ENCODE measurements at regions not wholly inside any gene's neighbourhood (a gene's known extent, or its start where the extent isn't known, plus 50 kb on each side); places are given as distances from the start of the nearest gene placed in this dataset.
"Not testable (repeated sequence)": the region's sequence is repeated elsewhere in the genome, so short reads cannot be mapped to it uniquely, and the experiment has no call there.

GRCh38 chr20:19835533-19836222, 77.6 kb downstream of the RIN2 start:
- DNase-seq, result no peak

DNA sequence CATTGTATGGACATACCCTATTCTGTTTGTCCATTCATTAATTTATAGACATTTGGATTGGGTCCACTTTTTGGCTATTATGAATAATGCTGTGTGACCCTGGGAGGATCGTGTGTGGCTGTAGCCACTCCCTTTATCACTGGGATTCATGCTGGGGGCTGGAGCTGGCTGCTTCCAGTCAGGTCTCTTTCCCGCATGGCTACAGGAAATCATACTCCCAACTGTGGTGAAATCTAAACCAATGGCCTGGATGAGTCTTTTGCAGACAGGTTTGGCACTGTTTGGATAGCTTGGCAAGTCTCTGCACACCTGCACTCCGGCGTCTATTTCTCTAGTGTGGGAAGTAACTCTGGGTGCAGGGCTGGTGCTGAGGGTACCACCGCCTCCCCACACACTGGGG, 80.4 kb downstream of the RIN2 start:
- DNase-seq, result no peak

GRCh38 chr20:19839053-19839452, 81.0 kb downstream of the RIN2 start:
- no peak for DNase-seq

GRCh38 chr20:19840111-19840710, 82.2 kb downstream of the RIN2 start:
- DNase-seq, result no peak

- no peak for DNase-seq
Measured at GRCh38 chr20:19841740-19842139, 83.7 kb downstream of the RIN2 start.

GRCh38 chr20:19844850-19845249, 86.8 kb downstream of the RIN2 start:
- DNase-seq, result not testable (repeated sequence)

- no peak for DNase-seq
Measured at GRCh38 chr20:19847383-19847782, 89.3 kb downstream of the RIN2 start.

- DNase-seq, result no peak
Measured at GRCh38 chr20:19849341-19850197, 91.5 kb downstream of the RIN2 start.

GRCh38 chr20:19850198-19850533, 92.1 kb downstream of the RIN2 start:
- DNase-seq, result no peak

- no peak for DNase-seq
Measured at GRCh38 chr20:19851861-19852260, 93.8 kb downstream of the RIN2 start.

DNA sequence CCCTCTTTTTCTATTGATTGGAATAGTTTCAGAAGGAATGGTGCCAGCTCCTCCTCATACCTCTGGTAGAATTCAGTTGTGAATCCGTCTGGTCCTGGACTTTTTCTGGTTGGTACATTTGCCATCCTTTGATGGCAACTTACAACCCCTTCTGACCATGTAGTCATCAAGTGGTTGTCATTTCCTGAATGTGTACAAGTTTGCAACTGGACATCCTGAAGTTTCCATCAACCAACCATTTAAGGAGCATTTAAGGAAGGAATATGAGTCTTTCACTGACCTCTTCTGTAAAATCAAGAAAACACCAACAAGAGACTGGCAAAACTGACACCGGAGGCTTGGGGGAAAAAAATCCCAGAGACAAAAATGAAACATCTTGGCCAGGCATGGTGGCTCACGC, 97.4 kb downstream of the RIN2 start:
- no peak for DNase-seq

DNA sequence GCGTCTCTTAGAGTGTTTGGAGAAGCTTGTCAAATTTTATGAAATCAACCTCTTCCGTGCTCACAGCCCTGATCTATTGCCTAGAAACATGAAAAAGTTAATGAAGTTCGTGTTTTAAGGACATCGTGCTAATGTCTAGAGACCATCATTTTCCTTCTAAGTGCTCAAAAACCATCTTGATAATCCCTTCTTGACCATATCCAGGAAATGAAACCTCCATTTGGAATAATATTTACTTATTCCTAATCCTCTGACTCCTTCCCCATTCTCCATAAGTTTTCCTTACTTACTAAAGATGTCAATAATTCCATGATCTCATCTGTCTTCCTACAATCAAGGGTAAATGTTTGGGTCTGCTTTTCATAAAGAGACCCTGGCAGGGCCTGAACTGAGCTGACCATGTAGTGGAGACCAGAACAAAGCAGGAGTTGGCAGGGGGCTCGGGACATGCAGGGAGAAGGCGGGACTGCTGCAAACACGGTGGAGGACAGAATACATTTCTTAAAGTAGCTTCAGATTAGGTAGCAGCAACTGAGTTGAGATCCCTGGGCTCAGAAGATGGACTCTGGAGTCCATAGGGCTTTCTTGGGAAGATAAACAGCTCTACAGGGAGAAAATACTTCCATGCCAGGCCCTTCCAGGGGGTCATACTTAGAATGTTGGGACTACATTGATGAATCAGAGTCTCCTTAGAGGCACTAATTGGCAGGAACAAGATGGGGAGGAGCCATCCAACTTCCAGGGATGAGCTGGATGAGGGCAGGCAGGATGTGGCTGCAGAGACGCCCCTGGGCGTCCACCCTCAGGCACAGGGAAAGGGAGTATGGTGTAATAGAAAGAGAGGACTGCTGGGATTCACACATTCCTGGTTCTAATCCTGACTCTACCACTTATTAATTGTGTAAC, 100.7 kb downstream of the RIN2 start:
- no peak for DNase-seq

GRCh38 chr20:19859444-19859843, 101.4 kb downstream of the RIN2 start:
- no peak for DNase-seq

DNA sequence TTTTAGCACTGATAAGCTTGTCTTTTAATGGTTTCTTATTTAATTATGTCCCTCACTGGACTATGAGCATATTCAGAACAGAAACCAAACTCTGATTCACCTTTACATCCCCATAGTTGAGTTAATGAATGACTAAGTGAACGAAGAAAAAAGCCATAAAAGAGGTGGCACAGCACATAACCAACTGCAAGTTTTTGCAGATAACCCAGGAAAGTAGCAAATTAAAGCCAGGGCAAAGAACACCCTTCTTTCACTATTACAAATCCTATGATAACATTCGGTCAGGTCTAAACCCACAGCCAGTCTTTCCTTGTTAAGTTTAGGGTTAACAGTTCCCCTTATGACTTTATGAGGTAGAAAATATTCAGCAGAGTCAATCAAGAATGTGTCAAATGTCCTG, 102.7 kb downstream of the RIN2 start:
- no peak for DNase-seq

GRCh38 chr20:19861147-19861759, 103.2 kb downstream of the RIN2 start:
- DNase-seq, result no peak

GRCh38 chr20:19864130-19864529, 106.1 kb downstream of the RIN2 start:
- DNase-seq, result no peak

DNA sequence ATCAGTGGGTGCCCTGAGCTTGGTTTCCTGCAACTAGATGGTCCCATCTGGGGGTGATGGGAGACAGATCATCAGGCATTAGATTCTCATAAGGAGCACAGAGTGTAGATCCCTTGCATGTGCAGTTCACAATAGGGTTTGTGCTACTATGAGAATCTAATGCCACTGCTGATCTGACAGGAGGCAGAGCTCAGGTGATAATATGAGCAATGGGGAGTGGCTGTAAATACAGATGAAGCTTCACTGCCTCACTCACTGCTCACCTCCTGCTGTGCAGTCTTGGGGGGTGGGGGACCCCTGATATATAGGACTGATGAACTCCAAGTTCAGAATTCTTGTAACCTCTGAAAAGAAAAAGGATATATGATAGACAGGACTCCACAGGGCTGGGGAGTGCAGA, 108.0 kb downstream of the RIN2 start:
- no peak for DNase-seq

GRCh38 chr20:19867074-19867473, 109.0 kb downstream of the RIN2 start:
- no peak for DNase-seq

DNA sequence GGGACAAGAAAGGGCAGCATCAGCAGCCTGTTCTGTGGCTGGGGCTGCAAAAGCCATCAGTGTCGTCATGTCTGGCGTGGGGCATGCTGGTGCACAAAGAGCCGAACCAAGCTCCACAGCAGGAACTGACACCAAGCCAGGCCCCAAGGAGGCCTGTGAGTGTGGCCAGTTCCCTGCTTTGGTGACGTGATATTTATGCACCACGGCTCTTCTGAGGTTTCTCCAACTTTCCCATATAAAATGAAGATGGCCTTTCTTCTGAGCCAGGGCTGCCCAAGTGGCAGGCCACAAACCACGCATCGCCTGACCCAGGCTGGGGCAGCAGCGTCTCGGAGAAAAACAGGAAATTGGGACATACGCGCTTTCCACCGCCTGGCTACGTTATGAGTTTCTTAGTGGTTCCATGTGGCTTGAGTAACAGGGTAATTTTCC, 109.9 kb downstream of the RIN2 start:
- no peak for DNase-seq

- no peak for DNase-seq
Measured at GRCh38 chr20:19868441-19868840, 110.4 kb downstream of the RIN2 start.

GRCh38 chr20:19872001-19872400, 113.9 kb downstream of the RIN2 start:
- no peak for DNase-seq

DNA sequence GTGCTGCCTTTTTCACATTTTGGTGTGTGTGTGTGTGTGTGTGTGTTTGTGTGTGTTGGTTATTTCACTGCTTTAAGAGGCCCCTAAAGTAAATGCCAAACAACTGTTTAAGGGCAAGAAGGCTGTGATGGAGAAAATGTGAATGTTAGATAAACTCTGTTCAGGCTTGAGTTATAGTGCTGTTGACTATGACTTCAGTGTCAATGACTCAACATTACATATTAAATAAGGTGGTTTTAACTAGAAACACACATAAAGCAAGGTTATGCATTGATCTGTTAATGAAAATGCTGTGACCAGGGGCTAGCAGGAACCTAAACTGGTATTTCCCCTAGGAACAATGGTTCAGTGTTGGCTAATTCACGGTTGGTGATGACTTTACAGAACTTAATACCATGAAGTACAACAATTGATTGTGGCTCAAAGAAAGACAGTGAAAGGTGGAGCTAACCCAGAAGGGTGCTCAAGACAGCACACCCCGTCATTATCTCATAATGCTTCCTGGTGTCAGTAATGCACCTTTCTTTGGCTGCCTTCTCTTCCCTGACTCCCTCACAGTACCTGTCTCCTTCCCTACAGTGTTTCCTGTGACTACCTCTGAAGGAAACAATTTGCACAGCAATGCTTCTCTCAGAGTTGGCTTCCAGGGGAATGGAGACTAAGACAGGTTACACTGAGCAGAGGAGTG, 116.1 kb downstream of the RIN2 start:
- no peak for DNase-seq

Data from stimulated activated naive CD4-positive, alpha-beta T cell (primary cell).